ENCODE measurements at regions not wholly inside any gene's neighbourhood (a gene's known extent, or its start where the extent isn't known, plus 50 kb on each side); places are given as distances from the start of the nearest gene placed in this dataset.

DNA sequence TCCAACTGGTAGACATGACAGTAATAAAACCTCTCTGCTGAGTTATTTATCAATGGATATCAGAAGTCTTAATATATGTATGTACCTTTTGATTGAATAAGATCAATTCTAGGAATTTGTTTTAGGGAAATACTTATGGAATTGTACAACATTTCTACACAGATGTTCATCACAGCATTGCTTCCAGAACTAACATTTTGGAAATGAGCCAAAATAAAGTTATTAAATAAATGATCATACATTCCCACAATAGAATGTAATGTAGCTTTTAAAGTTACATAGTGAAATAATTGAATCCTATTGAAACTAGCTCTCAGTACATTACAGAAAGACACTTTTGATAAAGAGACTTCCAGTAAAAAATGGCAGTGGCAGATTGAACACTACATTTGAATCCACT is 481.6 kb upstream of the LRRN3 start:
- TF ChIP-seq, protein P1, sequence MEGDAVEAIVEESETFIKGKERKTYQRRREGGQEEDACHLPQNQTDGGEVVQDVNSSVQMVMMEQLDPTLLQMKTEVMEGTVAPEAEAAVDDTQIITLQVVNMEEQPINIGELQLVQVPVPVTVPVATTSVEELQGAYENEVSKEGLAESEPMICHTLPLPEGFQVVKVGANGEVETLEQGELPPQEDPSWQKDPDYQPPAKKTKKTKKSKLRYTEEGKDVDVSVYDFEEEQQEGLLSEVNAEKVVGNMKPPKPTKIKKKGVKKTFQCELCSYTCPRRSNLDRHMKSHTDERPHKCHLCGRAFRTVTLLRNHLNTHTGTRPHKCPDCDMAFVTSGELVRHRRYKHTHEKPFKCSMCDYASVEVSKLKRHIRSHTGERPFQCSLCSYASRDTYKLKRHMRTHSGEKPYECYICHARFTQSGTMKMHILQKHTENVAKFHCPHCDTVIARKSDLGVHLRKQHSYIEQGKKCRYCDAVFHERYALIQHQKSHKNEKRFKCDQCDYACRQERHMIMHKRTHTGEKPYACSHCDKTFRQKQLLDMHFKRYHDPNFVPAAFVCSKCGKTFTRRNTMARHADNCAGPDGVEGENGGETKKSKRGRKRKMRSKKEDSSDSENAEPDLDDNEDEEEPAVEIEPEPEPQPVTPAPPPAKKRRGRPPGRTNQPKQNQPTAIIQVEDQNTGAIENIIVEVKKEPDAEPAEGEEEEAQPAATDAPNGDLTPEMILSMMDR (conservative IDR thresholded peaks at IDR 0.05; ENCODE audit: low read depth, low read length), result no peak
- TF ChIP-seq EZH2 (IDR thresholded peaks at IDR 0.05; ENCODE audit: low read length, unreplicated experiment) (no peak), EZH2phosphoT487 (IDR thresholded peaks at IDR 0.05; ENCODE audit: borderline replicate concordance, low read length) (no peak)

Data from PC-3 (cell line).